Skeletal muscle tissue (tissue), 3 donors: ENCODE measurements at regions not wholly inside any gene's neighbourhood (a gene's known extent, or its start where the extent isn't known, plus 50 kb on each side); places are given as distances from the start of the nearest gene placed in this dataset.
"Not testable (repeated sequence)": the region's sequence is repeated elsewhere in the genome, so short reads cannot be mapped to it uniquely, and the experiment has no call there.

ENCODE experiments used
- H3K27ac ChIP-seq: one replicate; pipeline ENCODE4 v1.7.0; 2013; ENCODE audit warnings: mild to moderate bottlenecking, low read depth, low read length, inconsistent platforms
- H3K27me3 ChIP-seq, 3 donors: one replicate each; pipeline ENCODE4 v1.7.0; 2013; ENCODE audit warnings: low read length in 3 of 3; ENCODE audit not compliant: control insufficient read depth in 3 of 3, insufficient read depth in 3 of 3
- H3K36me3 ChIP-seq, 3 donors: one replicate each; pipeline ENCODE4 v1.7.0; 2013; ENCODE audit warnings: low read length in 3 of 3; ENCODE audit not compliant: control insufficient read depth in 3 of 3, insufficient read depth in 3 of 3
- H3K4me1 ChIP-seq, 3 donors: one replicate each; pipeline ENCODE4 v1.7.0; 2013; ENCODE audit warnings: low read length in 3 of 3, mild to moderate bottlenecking in 3 of 3; ENCODE audit not compliant: control insufficient read depth in 3 of 3, insufficient read depth in 3 of 3
- H3K4me3 ChIP-seq, 3 donors: one replicate each; pipeline ENCODE4 v1.7.0; 2013; ENCODE audit warnings: low read length in 3 of 3
- H3K9ac ChIP-seq, 3 donors: one replicate each; pipeline ENCODE4 v1.7.0; 2013; ENCODE audit warnings: low read length in 3 of 3, mild to moderate bottlenecking in 3 of 3, moderate library complexity in 2 of 3, low read depth in 1 of 3
- H3K9me3 ChIP-seq, 3 donors: one replicate each; pipeline ENCODE4 v1.7.0; 2013; ENCODE audit warnings: low read length in 3 of 3; ENCODE audit not compliant: control insufficient read depth in 3 of 3
- donor health status: Osteomylitis.

DNA sequence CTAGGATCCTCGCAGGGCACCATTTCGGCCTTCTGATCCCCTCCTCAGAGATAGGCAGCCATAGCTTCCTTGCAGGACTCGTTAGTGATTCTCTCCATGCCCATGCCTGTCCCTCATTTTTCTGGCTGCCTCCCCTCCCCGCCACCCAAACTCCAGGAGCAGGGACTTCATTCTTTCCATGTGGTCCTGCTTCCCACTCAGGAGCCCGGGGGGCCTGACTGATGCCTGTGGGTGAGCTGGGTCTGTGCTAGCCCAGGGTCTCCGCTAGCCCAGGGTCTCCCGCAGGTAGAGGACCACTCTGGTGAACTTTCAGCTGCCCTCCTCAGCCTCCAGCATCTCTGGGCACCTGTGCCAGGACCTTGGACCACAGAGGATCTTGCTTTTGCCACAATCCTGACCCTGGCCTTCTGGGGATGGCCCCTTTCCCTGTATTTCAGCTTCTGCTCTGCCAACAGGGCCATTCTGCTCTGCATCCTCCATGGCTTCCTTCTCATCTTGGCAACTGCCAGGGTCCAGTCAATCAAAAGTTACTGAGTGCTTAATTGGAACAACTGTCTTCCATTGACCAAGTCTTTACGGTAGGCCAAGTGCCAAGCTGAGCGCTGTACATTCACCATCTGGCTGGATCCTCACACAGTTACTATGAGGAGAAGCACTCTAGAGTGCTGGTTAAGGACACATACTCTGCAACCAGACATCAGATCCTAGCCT, 152.2 kb downstream of the EFNB1 start:
- no peak overlapping the region for H3K27ac ChIP-seq
- H3K4me3 ChIP-seq: no peak overlapping the region
- H3K9me3 ChIP-seq: no peaks in the 10 kb centered on the region
- H3K27me3 ChIP-seq: peaks cover 0 to 5% (median 0%) of the 10 kb centered on the region in 3 donors
- peaks cover 0 to 2% (median 0%) of the 10 kb centered on the region in 3 donors for H3K4me1 ChIP-seq
- H3K36me3 ChIP-seq: no peaks in the 10 kb centered on the region
- H3K9ac ChIP-seq: no peak overlapping the region

DNA sequence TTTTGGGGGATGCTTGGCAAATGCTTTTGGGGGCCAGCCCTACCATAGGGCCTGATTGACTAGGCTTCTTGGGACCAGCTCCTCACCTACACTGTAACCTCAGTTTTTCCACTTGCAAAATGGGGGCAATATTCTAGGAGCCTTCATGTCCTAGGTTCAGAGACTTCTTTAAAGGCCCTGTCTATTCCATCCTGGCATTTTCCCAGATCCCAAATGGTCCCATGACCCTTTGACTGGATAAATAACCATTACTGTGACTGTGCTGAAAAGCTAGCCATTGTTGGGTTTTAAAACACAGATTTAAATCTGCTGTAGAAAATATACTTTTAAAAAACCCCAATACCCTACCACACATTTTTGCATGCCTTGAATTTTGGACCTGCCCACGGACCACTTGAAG, 149.8 kb downstream of the EFNB1 start:
- H3K36me3 ChIP-seq: no peaks in the 10 kb centered on the region
- no peak overlapping the region for H3K9ac ChIP-seq
- peaks cover 0 to 2% (median 0%) of the 10 kb centered on the region in 3 donors for H3K4me1 ChIP-seq
- peaks cover 0 to 2% (median 0%) of the 10 kb centered on the region in 3 donors for H3K9me3 ChIP-seq
- H3K27me3 ChIP-seq: peaks cover 0 to 5% (median 0%) of the 10 kb centered on the region in 3 donors
- no peak overlapping the region for H3K4me3 ChIP-seq
- H3K27ac ChIP-seq: no peak overlapping the region

DNA sequence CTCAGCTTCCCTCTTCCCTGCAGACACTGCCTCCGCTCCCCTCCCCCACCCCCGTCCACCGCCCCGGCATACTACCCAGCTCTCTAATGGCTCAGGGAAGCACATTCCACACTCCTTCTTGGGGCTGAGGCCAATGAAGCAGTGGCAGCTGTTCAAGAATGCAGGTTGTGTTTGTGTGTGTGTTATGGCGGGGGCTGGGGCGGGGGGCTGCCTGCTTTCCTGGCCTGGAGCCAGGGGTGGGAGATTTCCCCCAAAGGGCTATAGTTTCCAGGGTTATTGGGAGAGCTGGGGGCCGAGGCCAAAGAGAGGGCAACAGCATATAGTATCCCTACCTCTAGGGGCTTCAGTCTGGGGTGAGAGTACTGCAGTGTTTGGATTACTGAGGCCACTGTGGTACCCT, 149.4 kb downstream of the EFNB1 start:
- H3K27ac ChIP-seq: no peak overlapping the region
- H3K9ac ChIP-seq: no peak overlapping the region
- peaks cover 0 to 2% (median 0%) of the 10 kb centered on the region in 3 donors for H3K4me1 ChIP-seq
- no peaks in the 10 kb centered on the region for H3K36me3 ChIP-seq
- peaks cover 0 to 5% (median 0%) of the 10 kb centered on the region in 3 donors for H3K27me3 ChIP-seq
- H3K4me3 ChIP-seq: no peak overlapping the region
- peaks cover 0 to 3% (median 0%) of the 10 kb centered on the region in 3 donors for H3K9me3 ChIP-seq

DNA sequence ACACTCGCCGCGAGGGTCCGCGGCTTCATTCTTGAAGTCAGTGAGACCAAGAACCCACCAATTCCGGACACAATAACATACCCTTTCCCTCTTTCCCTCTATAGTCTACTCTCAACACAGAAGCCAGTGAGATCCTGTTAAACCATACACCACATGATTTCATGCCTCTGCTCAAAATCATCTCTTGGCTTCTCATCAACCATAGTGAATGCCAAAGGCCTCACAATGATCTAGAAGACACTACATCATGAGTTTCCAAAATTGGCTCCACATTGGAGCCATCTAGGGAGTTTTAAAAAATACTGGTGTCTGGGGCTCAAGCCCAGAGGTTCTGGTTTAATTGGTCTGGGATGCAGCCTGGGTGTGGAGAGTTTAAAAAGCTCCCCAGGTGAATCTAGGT, 124.5 kb downstream of the EFNB1 start:
- Histone ChIP-seq H3K4me3 (no peak overlapping the region), H3K36me3 (no peaks in the 10 kb centered on the region), H3K9me3 (no peaks in the 10 kb centered on the region), H3K27ac (no peak overlapping the region), H3K27me3 (peaks cover 0 to 3% (median 0%) of the 10 kb centered on the region in 3 donors), H3K4me1 (no peaks in the 10 kb centered on the region), H3K9ac (no peak overlapping the region)

DNA sequence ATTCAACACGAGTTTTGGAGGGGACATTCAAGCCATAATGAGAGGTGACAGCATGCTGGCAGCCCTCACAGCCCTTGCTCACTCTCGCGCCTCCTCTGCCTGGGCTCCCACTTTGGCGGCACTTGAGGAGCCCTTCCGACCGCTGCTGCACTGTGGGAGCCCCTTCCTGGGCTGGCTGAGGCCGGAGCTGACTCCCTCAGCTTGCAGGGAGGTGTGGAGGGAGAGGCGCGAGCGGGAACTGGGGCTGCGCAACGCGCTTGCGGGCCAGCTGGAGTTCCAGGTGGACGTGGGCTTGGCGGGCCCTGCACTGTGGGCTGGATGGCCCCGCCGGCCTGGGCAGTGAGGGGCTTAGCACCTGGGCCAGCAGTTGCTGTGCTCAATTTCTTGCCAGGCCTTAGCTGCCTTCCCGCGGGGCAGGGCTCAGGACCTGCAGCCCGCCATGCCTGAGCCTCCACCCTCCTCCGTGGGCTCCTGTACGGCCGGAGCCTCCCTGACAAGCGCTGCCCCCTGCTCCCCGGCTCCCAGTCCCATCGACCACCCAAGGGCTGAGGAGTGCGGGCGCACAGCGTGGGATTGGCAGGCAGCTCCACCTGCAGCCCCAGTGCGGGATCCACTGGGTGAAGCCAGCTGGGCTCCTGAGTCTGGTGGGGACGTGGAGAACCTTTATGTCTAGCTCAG, 123.3 kb downstream of the EFNB1 start:
- H3K4me3 ChIP-seq, H3K36me3 ChIP-seq, H3K27ac ChIP-seq, H3K9ac ChIP-seq, H3K9me3 ChIP-seq, H3K4me1 ChIP-seq, H3K27me3 ChIP-seq: not testable (repeated sequence)

DNA sequence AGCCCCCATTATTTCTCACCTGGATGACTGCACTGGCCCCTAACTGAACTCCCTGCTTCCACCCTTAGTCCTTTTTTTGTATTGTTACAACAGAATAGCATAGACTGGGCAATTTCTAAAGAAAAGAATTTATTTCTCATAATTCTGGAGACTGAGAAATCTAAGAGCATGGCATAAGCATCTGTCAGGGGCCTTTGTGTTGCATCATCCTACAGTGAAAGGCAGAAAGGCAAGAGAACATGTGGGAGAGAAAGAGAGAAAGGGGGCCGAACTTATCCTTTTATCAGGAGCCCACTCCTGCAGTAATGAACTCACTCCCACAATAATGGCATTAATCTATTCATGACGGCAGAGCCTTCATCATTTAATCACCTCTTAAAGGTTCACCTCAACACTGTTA, 122.1 kb downstream of the EFNB1 start:
- Histone ChIP-seq H3K36me3 (no peaks in the 10 kb centered on the region), H3K27me3 (peaks cover 0 to 6% (median 0%) of the 10 kb centered on the region in 3 donors), H3K4me3 (no peak overlapping the region), H3K9ac (no peak overlapping the region), H3K27ac (no peak overlapping the region), H3K9me3 (no peaks in the 10 kb centered on the region), H3K4me1 (no peaks in the 10 kb centered on the region)

DNA sequence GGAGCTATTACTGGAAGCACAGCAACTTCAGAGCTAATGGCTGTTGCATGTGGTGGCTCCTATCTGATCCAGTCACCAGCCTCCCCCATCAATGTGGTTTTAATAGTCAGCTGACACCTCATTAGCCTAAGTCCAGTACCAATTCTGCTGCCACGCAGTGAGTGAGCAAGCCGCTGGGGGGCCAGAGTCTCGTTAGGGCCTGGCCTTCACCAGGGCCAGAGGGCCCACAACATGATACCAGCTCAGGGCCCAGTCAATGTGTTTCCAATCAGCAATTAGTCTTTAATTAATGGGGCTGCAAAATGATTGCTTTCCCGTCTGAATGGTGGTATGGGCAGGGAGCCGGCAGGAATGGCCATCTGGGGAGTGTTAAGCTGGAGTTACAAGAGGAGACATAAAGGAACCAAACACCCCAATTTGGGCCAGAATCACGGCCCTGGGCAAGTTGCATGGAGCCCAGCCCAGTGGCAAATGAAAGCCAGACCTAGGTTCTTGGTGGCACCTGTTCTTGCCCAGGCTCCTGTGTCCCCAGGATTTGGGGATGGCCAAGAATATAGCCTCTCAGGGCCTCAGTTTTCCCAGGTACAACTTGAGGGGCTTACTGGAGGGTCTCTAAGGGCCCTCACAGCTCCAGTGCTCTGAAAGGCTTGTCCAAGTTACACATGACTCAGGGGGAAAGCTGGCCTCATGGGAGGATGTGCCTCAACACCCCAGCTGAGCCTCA, 119.2 kb downstream of the EFNB1 start:
- H3K4me1 ChIP-seq: no peaks in the 10 kb centered on the region
- H3K4me3 ChIP-seq: no peak overlapping the region
- H3K36me3 ChIP-seq: no peaks in the 10 kb centered on the region
- H3K27ac ChIP-seq: no peak overlapping the region
- no peak overlapping the region for H3K9ac ChIP-seq
- H3K27me3 ChIP-seq: peaks cover 0 to 8% (median 0%) of the 10 kb centered on the region in 3 donors
- H3K9me3 ChIP-seq: no peaks in the 10 kb centered on the region

DNA sequence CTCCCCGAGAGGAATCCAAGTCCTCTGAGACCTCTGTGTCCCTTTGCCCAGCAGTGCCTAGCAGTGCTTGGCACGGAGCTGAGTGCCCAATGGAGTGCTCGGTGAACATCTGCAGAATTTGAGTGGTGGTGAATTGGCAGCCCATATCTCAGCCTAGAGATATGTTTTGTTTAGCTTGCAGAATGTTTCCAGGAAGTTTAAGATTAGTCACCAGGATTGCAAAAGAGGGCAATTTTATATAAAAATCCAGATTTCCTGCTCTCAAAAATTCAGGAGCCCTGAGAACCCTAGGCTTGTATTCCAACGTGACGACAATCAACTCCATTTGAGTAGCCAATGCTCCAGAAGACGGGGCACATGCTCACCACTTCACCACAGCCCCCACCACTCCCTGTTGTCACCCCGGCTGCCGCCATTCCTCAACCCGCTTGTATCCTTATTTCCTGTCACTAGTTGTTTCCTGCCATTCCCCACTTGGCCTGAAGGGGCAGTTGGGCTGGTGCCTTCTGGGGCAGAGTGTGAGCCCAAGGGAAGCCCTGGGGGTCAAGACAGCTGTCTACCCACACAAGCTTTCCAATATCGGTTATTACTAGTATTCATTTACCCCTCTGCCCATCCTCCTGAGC, 116.9 kb downstream of the EFNB1 start:
- Histone ChIP-seq H3K4me3 (no peak overlapping the region), H3K4me1 (no peaks in the 10 kb centered on the region), H3K27me3 (peaks cover 0 to 8% (median 0%) of the 10 kb centered on the region in 3 donors), H3K9me3 (no peaks in the 10 kb centered on the region), H3K27ac (no peak overlapping the region), H3K36me3 (no peaks in the 10 kb centered on the region), H3K9ac (no peak overlapping the region)

DNA sequence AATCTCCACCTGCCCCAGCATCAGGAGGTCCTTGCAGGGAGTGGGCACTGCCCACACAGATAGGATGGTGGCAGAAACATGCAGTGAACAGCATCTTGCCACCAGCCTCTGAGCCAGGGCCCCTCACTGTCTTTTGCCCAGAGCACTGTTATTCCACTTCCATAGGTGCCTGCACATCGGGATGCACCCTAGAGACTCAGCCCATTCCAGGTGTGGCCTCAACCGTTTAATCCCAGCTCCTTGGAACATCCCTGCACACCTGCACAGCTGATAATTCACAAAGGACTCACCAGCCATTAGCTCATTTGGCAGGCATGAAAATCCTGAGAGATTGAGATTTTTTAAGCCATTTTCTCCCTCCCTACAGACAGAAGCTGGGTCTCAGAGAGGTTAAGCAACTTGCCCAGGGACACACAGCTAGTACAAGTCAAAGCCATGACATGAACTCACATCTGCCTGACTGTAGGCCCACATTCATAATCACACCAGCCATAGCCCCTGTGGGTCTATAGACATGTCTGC, 116.3 kb downstream of the EFNB1 start:
- H3K4me1 ChIP-seq: no peaks in the 10 kb centered on the region
- H3K36me3 ChIP-seq: no peaks in the 10 kb centered on the region
- no peak overlapping the region for H3K9ac ChIP-seq
- H3K9me3 ChIP-seq: no peaks in the 10 kb centered on the region
- H3K27me3 ChIP-seq: peaks cover 0 to 8% (median 0%) of the 10 kb centered on the region in 3 donors
- no peak overlapping the region for H3K27ac ChIP-seq
- H3K4me3 ChIP-seq: no peak overlapping the region
